GM19351 (cell line): ENCODE measurements at regions not wholly inside any gene's neighbourhood (a gene's known extent, or its start where the extent isn't known, plus 50 kb on each side); places are given as distances from the start of the nearest gene placed in this dataset.

Experiments used
- ATAC-seq: cut with Tn5 transposase; IDR thresholded peaks from one replicate; pipeline ENCODE4 v1.9.1; 2021; ENCODE audit warnings: mild to moderate bottlenecking, moderate library complexity; ENCODE audit not compliant: unreplicated experiment

- no peak for ATAC-seq
Observed at GRCh38 chr10:109529258-109529657, 394.1 kb downstream of the XPNPEP1 start.

DNA sequence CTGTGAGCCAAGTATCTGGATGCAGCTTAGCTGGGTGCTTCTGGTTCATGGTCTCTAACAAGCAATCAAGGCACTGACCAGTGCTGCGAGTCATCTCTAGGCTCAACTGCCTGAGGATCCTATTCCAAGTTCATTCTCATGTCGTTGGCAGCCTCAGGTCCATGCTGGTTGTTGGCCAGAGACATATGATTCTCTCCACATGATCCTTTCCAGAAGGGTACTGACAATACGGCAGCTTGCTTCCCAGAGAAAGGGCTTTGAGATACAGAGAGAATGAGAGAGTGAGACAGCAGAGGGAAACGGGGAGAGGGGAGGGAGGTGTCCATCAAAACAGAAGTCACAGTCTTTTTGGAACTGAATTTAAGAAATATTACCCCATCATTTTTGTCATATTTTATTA is 405.6 kb downstream of the XPNPEP1 start:
- ATAC-seq = no peak

- ATAC-seq = no peak
Observed at GRCh38 chr10:109504401-109504800, 418.9 kb downstream of the XPNPEP1 start.

DNA sequence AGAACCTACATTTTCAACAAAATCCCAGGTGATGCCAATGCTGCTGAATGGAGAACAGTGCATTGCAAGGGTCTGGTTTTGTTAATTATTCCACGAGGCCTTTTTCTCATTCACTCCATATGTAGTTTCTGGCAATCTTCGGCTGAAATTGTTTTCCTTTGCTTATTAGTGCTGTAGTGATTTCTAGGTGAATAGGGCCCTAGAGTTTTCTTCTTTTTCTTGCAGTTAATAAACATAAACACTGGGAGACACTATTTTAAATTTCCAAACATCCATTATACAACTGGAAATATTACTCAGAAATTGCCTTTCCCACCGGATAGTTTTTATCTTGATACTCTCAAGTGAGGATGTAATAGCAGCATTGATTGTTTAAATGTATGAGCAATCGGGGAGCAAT is 435.6 kb downstream of the XPNPEP1 start:
- no peak for ATAC-seq

- ATAC-seq = no peak
Observed at GRCh38 chr10:109480836-109481235, 442.5 kb downstream of the XPNPEP1 start.

- no peak for ATAC-seq
Observed at GRCh38 chr10:109475711-109476421, 447.4 kb downstream of the XPNPEP1 start.

- ATAC-seq = no peak
Observed at GRCh38 chr10:109474812-109475211, 448.5 kb downstream of the XPNPEP1 start.

DNA sequence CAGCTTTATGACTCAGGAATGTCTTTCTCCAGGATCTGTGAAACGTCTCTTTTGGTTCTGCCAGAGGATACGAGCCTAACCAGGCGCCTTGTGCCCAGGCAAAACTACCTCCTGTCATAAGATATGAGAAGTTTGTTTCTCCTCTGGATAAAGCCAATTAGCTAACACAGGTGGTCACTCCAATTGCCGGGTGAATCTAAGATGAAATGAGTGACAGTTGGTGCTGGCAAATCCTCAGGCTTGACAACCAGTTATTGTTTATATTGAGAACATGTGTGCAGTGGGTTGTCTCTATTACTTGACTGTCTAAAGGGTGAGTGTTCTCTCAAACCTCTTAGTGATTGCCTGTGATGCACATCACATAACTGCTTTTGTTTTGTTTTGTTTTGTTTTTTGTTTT is 449.1 kb downstream of the XPNPEP1 start:
- no peak for ATAC-seq

DNA sequence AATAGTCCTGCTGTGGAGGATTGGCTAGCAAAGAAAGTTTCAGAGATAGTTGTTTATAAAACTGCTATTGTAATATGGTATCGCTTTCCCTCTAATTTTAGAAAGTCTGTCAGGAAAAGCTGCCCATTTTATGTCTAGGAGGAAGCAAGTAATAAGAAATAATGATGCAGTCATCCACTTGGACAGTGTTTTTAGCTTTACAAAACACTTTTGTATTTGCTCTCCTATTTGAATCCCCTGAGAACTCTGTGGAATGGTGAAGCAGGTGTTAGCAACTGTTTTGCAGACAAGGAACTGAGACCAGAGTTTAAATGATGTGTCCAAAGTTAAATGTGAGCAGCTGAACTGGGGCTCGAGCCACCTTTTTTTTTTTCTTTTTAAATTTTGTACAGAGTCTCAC is 455.8 kb downstream of the XPNPEP1 start:
- no peak for ATAC-seq

GRCh38 chr10:109464949-109465348 is 458.4 kb downstream of the XPNPEP1 start:
- no peak for ATAC-seq

DNA sequence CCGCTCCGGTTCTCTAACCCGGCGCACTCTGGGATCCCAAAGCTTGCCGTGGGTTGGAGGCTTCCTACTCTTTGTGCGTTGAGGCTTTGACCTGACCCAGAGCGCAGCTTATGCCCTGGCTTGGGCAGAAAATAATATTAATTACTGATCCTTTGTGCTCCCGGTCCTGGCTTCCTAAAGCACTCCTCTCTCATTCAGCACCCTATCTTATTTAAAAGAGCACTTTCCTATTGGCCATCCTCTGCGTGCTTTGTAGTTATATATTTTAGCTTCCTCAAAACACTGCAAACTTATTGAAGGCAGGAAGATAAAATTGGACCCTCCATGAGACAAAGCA is 466.0 kb downstream of the XPNPEP1 start:
- no peak for ATAC-seq

- no peak for ATAC-seq
Observed at GRCh38 chr10:109456566-109457301, 466.6 kb downstream of the XPNPEP1 start.

GRCh38 chr10:109454691-109455090 is 468.6 kb downstream of the XPNPEP1 start:
- ATAC-seq = no peak

- ATAC-seq = no peak
Observed at GRCh38 chr10:109451879-109452278, 471.4 kb downstream of the XPNPEP1 start.

GRCh38 chr10:109450702-109451101 is 472.6 kb downstream of the XPNPEP1 start:
- ATAC-seq = no peak

- no peak for ATAC-seq
Observed at GRCh38 chr10:109433434-109433833, 489.9 kb downstream of the XPNPEP1 start.

GRCh38 chr10:109432281-109432680 is 491.0 kb downstream of the XPNPEP1 start:
- ATAC-seq = no peak

DNA sequence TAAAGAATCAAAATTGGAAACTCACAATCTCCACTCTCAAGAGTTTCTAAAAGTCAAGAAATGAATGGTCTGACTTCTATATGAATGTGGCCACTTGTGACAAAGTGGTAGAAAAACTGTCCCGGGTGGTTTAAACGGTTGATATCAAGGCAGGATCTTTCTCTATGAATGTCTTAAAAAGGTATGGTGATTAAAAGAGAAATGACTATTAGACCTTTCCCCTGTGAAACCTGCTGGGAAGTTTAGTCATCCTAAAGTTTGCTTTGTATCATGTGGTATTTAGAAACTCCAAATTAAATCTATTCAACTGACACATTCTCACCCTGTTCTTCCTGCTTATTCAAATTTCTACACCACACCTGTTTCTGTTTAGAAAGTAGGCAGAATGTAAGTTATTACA is 492.5 kb downstream of the XPNPEP1 start:
- ATAC-seq = no peak

DNA sequence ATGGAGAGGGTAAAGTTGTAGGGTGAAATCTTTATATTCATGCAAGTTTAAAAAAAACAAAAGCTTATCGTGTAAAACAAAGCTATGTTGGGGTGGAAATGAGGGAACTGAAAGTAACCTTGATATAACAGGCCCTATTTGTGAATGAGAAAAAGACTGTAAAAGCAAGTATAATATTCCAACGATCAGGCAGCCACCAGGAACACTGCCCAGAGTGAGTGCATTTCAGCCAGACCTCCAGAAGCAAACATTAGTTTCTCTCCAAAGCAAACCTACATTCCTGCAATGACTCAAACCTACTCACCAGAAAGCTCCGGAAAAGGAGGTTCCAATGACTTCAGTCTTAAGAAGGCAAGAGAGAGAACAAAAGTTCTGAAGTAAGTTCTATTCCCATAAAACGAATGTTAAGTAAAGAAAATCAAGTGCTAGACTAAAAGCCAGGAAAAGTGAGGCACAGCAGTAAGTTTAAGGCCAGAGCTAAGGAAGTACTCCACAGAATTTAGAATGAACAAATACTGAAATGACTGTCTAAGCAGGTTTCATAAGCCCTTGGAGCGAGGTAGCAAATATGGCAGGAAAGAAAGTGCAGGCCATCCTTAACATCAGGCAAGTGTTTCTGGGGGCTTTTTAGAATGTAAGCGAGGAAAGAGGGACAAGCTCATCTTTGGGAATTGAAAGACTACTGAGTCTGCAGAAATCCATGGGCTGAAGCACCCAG is 493.1 kb downstream of the XPNPEP1 start:
- ATAC-seq = peak; percentile 41

- no peak for ATAC-seq
Observed at GRCh38 chr10:109428775-109429491, 494.4 kb downstream of the XPNPEP1 start.

GRCh38 chr10:109427411-109427810 is 495.9 kb downstream of the XPNPEP1 start:
- ATAC-seq = no peak
